ELR (cell line): ENCODE measurements at regions not wholly inside any gene's neighbourhood (a gene's known extent, or its start where the extent isn't known, plus 50 kb on each side); places are given as distances from the start of the nearest gene placed in this dataset.

ENCODE experiments used
- DNase-seq: peaks from one replicate; pipeline ENCODE4 v3.0.0-alpha.2; 2015; ENCODE audit warnings: low read depth

GRCh38 chr20:19953606-19954005, 63.6 kb upstream of the NAA20 start:
- no peak for DNase-seq

- no peak for DNase-seq
Measured at GRCh38 chr20:19956976-19957375, 60.2 kb upstream of the NAA20 start.

- DNase-seq = no peak
Measured at GRCh38 chr20:19958219-19958618, 58.9 kb upstream of the NAA20 start.

GRCh38 chr20:19958928-19959327, 58.2 kb upstream of the NAA20 start:
- no peak for DNase-seq

- no peak for DNase-seq
Measured at GRCh38 chr20:19960745-19961144, 56.4 kb upstream of the NAA20 start.

GRCh38 chr20:19961293-19961692, 55.9 kb upstream of the NAA20 start:
- DNase-seq = no peak

- no peak for DNase-seq
Measured at GRCh38 chr20:19962958-19963357, 54.2 kb upstream of the NAA20 start.

- DNase-seq = peak; percentile 82
Measured at GRCh38 chr20:19964289-19965265, 52.6 kb upstream of the NAA20 start.

GRCh38 chr20:19966840-19967239, 50.3 kb upstream of the NAA20 start:
- no peak for DNase-seq
